ENCODE measurements at regions not wholly inside any gene's neighbourhood (a gene's known extent, or its start where the extent isn't known, plus 50 kb on each side); places are given as distances from the start of the nearest gene placed in this dataset.
A peak's percentile ranks its signal among the peaks of the same experiment; 100 is the strongest.

- H3K9me1 ChIP-seq (ENCODE audit: insufficient read depth, low read length) = no peaks in the 10 kb centered on the region
- H3K9me3 ChIP-seq (ENCODE audit: control insufficient read depth, insufficient read depth, low read length) = peaks cover 34% of the 10 kb centered on the region
- H3K14ac ChIP-seq (replicated peaks; ENCODE audit: low read depth, low read length) = no peak overlapping the region
- no peak overlapping the region for H3K4ac ChIP-seq (ENCODE audit: low read depth, low read length)
- no peak overlapping the region for H2BK20ac ChIP-seq (ENCODE audit: low read depth, low read length)
- ChIA-PET CTCF (no interaction called here), POLR2A (ENCODE audit: unreplicated experiment) (no interaction called here)
- no peak overlapping the region for H2AFZ ChIP-seq (replicated peaks; ENCODE audit: low read length, poor library complexity)
- no peaks in the 10 kb centered on the region; a peak in 1 of 4 replicates for H3K79me1 ChIP-seq (ENCODE audit: low read depth in 1 of 2, low read length in 2 of 2)
- no peak overlapping the region for H3K56ac ChIP-seq (ENCODE audit: extremely low read depth, insufficient read depth, low read length)
- H3K4me2 ChIP-seq (ENCODE audit: low read depth, low read length) = no peak overlapping the region
- H3K36me3 ChIP-seq (ENCODE audit: control insufficient read depth, insufficient read depth, low read length) = peaks cover 66% of the 10 kb centered on the region
- no peak overlapping the region for H2BK5ac ChIP-seq (ENCODE audit: low read depth, low read length, poor library complexity, severe bottlenecking)
- H2BK120ac ChIP-seq (ENCODE audit: low read depth, low read length) = no peak overlapping the region
- DNase-seq = no peak
- no peak overlapping the region for H4K91ac ChIP-seq (ENCODE audit: insufficient read depth, low read depth, low read length)
- H3K4me1 ChIP-seq (ENCODE audit: control insufficient read depth, insufficient read depth, low read length) = no peaks in the 10 kb centered on the region
- H2BK15ac ChIP-seq (ENCODE audit: low read depth, low read length) = no peak overlapping the region
- no peak overlapping the region for H2AK9ac ChIP-seq (replicated peaks; ENCODE audit: low read depth, low read length, poor library complexity)
- H3K27me3 ChIP-seq (ENCODE audit: control insufficient read depth, insufficient read depth, low read length) = no peaks in the 10 kb centered on the region
- H4K20me1 ChIP-seq (ENCODE audit: insufficient read depth, low read length) = no peaks in the 10 kb centered on the region
- TF ChIP-seq CTCF (conservative IDR thresholded peaks at IDR 0.05; ENCODE audit: low read depth, low read length) = no peak
- TF ChIP-seq SMC3 (IDR thresholded peaks at IDR 0.05; ENCODE audit: low read depth, low read length) = no peak
- no peak for TF ChIP-seq NFE2L2 (IDR thresholded peaks at IDR 0.05; ENCODE audit: low read depth, low read length)
- no peak for TF ChIP-seq MXI1 (IDR thresholded peaks at IDR 0.05; ENCODE audit: borderline replicate concordance, low read depth, low read length)
- TF ChIP-seq FOS (IDR thresholded peaks at IDR 0.05; ENCODE audit: low read depth, low read length) = no peak
- no peak for TF ChIP-seq POLR2A (IDR thresholded peaks at IDR 0.05; ENCODE audit: low read depth, low read length)
- TF ChIP-seq ELK1 (IDR thresholded peaks at IDR 0.05; ENCODE audit: borderline replicate concordance, low read depth, low read length) = no peak
- TF ChIP-seq CHD1 (IDR thresholded peaks at IDR 0.05; ENCODE audit: low read depth, low read length) = no peak
- TF ChIP-seq MAFK (IDR thresholded peaks at IDR 0.05; ENCODE audit: low read depth, low read length) = no peak
- no peak for TF ChIP-seq RAD21 (IDR thresholded peaks at IDR 0.05; ENCODE audit: low read length)
- TF ChIP-seq RCOR1 (IDR thresholded peaks at IDR 0.05; ENCODE audit: insufficient replicate concordance, low read length) = no peak
- TF ChIP-seq USF2 (IDR thresholded peaks at IDR 0.05; ENCODE audit: low read depth, low read length) = no peak
- no peak for TF ChIP-seq CEBPB (IDR thresholded peaks at IDR 0.05; ENCODE audit: low read depth, low read length)
- no peak for TF ChIP-seq MAZ (IDR thresholded peaks at IDR 0.05; ENCODE audit: borderline replicate concordance, low read depth, low read length)
- no peak for TF ChIP-seq RFX5 (IDR thresholded peaks at IDR 0.05; ENCODE audit: low read depth, low read length)
- dilution Hi-C loops (cut with HindIII; ENCODE audit: low sequenced_read_pairs, unreplicated experiment) = no loop called here
- H3K9ac ChIP-seq (ENCODE audit: low read depth, low read length) = no peak overlapping the region
- in situ Hi-C loops (cut with MboI; ENCODE audit: low sequenced_read_pairs) = no loop called here
- no peak overlapping the region for H4K5ac ChIP-seq (ENCODE audit: low read depth, low read length)
- no peak overlapping the region for H3K27ac ChIP-seq (ENCODE audit: insufficient read depth, low read length)
- H3K4me3 ChIP-seq (ENCODE audit: insufficient read depth, low read depth, low read length) = no peak overlapping the region
- no peak overlapping the region for H4K8ac ChIP-seq (ENCODE audit: low read depth in 2 of 2, low read length in 2 of 2)
- no peak overlapping the region for H3K18ac ChIP-seq (ENCODE audit: low read depth, low read length)
- no peak for ATAC-seq (ENCODE audit: low read depth)
- BruUV-seq (replicated peaks) = TSS peak; percentile 29
- no peak overlapping the region for H2AK5ac ChIP-seq (ENCODE audit: low read depth, low read length)
- no peak overlapping the region for H3K23ac ChIP-seq (ENCODE audit: low read depth, low read length)
- WGBS, 2 experiments (ENCODE audit: extremely low coverage in 2 of 2, insufficient read length in 1 of 2) = no CpG with 5 or more reads among the region's 5 CpGs
- intact Hi-C loops (cut with micrococcal nuclease) = loop anchor here (10.0 kb wide), 1 partner anchor 59 kb away; no protein-coding TSS in a partner anchor
Measured at GRCh38 chr15:25094066-25094465, 139.3 kb downstream of the SNRPN start.
